Astrocyte of the cerebellum (primary cell): ENCODE measurements at regions not wholly inside any gene's neighbourhood (a gene's known extent, or its start where the extent isn't known, plus 50 kb on each side); places are given as distances from the start of the nearest gene placed in this dataset.
A peak's percentile ranks its signal among the peaks of the same experiment; 100 is the strongest.
"Not testable (repeated sequence)": the region's sequence is repeated elsewhere in the genome, so short reads cannot be mapped to it uniquely, and the experiment has no call there.

Source experiments
- DNase-seq: peaks from one replicate; pipeline ENCODE4 v3.0.0-alpha.2; 2011; ENCODE audit warnings: low read depth
- H3K4me3 ChIP-seq: 2 replicates; pipeline ENCODE4 v1.5.1; 2011; ENCODE audit warnings: mild to moderate bottlenecking, low read depth, low read length, moderate library complexity
- in situ Hi-C: cut with HindIII; loops from 2 replicates; pipeline ENCODE4 v1.10.0; 2017; ENCODE audit warnings: low sequenced_read_pairs
- TF ChIP-seq, protein P1 (sequence below): IDR thresholded peaks from 2 replicates; pipeline ENCODE4 v1.5.1; 2012; ENCODE audit warnings: low read length, low read depth, moderate library complexity, mild to moderate bottlenecking; ENCODE audit errors: missing control alignments

DNA sequence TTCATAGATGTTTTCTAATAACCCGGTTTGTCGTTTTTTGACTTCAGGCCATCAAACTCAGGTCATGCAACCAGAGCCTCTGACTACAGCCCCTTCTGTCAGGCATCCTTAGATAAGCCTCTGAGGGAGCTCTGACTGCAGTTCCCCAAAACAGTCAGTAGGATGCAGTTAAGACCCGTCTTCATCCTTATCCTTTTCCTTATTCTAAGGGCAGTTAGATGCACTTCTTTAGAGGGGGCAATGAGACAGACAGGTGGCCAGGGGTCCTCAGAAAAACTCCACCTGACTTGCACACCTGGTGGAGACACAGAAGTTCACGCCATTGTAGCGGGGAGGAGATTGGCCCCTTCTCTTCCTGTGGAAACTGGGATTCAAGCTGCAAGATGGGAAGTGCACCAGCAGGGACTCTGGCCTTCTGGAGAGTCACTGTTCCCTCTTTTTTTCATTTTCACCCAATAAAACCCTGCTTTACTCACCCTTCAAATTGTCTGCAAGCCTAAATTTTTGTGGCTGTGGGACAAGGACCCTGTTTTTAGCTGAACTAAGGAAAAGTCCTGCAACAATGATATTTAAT, 104.8 kb upstream of the TFPI start:
- in situ Hi-C loops = no loop called here
- DNase-seq = peak; percentile 4
- TF ChIP-seq, protein P1, sequence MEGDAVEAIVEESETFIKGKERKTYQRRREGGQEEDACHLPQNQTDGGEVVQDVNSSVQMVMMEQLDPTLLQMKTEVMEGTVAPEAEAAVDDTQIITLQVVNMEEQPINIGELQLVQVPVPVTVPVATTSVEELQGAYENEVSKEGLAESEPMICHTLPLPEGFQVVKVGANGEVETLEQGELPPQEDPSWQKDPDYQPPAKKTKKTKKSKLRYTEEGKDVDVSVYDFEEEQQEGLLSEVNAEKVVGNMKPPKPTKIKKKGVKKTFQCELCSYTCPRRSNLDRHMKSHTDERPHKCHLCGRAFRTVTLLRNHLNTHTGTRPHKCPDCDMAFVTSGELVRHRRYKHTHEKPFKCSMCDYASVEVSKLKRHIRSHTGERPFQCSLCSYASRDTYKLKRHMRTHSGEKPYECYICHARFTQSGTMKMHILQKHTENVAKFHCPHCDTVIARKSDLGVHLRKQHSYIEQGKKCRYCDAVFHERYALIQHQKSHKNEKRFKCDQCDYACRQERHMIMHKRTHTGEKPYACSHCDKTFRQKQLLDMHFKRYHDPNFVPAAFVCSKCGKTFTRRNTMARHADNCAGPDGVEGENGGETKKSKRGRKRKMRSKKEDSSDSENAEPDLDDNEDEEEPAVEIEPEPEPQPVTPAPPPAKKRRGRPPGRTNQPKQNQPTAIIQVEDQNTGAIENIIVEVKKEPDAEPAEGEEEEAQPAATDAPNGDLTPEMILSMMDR = peak; percentile 55
- H3K4me3 ChIP-seq = no peak overlapping the region

DNA sequence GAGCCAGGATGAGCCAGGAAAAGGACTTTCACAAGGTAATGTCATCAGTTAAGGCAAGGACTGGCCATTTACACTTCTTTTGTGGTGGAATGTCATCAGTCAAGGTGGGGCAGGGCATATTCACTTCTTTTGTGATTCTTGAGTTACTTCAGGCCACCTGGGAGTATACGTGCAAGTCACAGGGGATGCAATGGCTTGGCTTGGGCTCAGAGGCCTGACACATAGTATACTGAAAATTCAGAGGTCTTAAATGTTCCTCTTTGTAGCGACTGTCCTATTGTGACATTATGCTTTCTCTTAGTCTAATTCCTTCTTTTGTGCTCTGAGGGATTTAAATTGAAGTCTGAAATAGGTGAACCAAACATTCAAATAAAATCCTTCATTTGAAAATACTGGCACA, 121.8 kb upstream of the TFPI start:
- in situ Hi-C loops, H3K4me3 ChIP-seq, DNase-seq: not testable (repeated sequence)

DNA sequence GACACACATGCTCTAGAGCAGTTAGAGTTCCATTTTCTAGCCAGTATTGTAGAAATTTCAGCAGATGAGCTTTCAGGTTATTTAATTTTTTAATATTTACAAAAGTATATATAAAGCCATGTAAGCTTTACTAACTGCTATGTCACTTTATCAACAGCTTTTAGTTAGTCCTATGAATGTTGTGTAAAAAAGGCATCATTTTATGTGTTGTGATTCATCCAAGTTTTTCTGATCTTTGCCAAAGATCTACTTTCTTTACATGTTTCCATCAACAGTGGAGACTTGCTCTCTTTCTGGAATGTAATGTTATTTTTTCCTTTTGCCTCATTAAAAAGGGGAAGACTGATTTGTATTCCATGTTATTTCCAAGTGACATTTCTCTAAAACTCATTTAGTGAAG, 125.2 kb upstream of the TFPI start:
- no peak overlapping the region for H3K4me3 ChIP-seq
- no peak for DNase-seq
- in situ Hi-C loops = no loop called here
- TF ChIP-seq, protein P1 = no peak

DNA sequence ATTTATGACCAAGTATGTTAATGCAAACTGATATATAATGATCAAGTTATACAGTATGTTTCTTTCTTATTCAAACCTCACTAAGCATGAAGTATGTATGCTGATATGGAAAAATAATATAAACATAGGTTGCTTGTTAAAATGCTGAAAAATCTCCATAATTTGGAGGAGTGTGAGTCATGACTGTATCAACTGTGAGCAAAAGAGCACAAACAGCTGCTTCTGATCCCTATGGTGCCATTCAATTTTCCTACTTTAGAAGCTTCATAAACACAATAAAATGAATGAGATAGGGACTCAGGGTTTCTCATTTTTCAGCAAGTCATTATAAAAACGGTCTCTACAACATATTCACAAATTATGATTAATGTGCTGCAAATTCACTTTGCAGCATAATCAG, 129.9 kb upstream of the TFPI start:
- TF ChIP-seq, protein P1 = no peak
- in situ Hi-C loops = no loop called here
- H3K4me3 ChIP-seq = no peak overlapping the region
- no peak for DNase-seq

- H3K4me3 ChIP-seq = no peak overlapping the region
- in situ Hi-C loops = no loop called here
These were observed 132.3 kb upstream of the TFPI start for GRCh38 chr2:187686416-187687024.

GRCh38 chr2:187687585-187687984, 133.3 kb upstream of the TFPI start:
- in situ Hi-C loops = no loop called here
- TF ChIP-seq, protein P1 = no peak
- no peak for DNase-seq
- no peak overlapping the region for H3K4me3 ChIP-seq

More at GRCh38 chr2:187686416-187687024, 132.3 kb upstream of the TFPI start:
- no peak for DNase-seq
- TF ChIP-seq, protein P1 = no peak

DNA sequence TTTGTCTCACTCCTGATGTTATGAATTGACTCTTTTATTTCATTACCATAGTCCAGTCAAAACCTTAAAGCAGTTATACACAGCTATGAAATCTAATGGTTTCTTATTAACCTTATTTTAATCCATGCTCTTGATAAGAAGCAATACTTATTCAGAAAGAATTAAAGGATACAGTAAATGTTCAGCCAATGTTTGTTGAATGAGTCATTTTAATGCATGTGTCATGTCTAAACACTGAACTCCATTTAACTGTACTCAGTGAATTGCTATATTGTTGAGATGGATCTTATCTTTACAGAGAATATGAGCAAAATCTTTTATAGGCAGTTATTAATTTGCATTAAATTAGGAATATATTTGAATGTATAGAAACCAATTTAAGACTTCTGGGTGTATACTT, 135.1 kb upstream of the TFPI start:
- TF ChIP-seq, protein P1 = no peak
- DNase-seq = no peak

More for the DNA sequence above, 135.1 kb upstream of the TFPI start:
- no peak overlapping the region for H3K4me3 ChIP-seq
- in situ Hi-C loops = no loop called here
